ENCODE measurements at regions not wholly inside any gene's neighbourhood (a gene's known extent, or its start where the extent isn't known, plus 50 kb on each side); places are given as distances from the start of the nearest gene placed in this dataset.

- H3K27ac ChIP-seq: peak overlapping the region; percentile 85
- no peak for TF ChIP-seq CTCF (conservative IDR thresholded peaks at IDR 0.05)
Observed at GRCh38 chr15:85910834-85911233, 116.1 kb upstream of the KLHL25 start.

- no peak for TF ChIP-seq CTCF (conservative IDR thresholded peaks at IDR 0.05)
- no peak overlapping the region for H3K27ac ChIP-seq
Observed at GRCh38 chr15:85913461-85913860, 118.7 kb upstream of the KLHL25 start.

GRCh38 chr15:85920956-85921355 is 126.2 kb upstream of the KLHL25 start:
- no peak overlapping the region for H3K27ac ChIP-seq
- TF ChIP-seq CTCF (conservative IDR thresholded peaks at IDR 0.05): no peak

- H3K27ac ChIP-seq: no peak overlapping the region
- TF ChIP-seq CTCF (conservative IDR thresholded peaks at IDR 0.05): no peak
Observed at GRCh38 chr15:85924088-85924487, 129.4 kb upstream of the KLHL25 start.

GRCh38 chr15:85925649-85926237 is 131.0 kb upstream of the KLHL25 start:
- H3K27ac ChIP-seq: no peak overlapping the region; the same call in 1 of the 2 replicates
- TF ChIP-seq CTCF (conservative IDR thresholded peaks at IDR 0.05): no peak

- H3K27ac ChIP-seq: no peak overlapping the region
- no peak for TF ChIP-seq CTCF (conservative IDR thresholded peaks at IDR 0.05)
Observed at GRCh38 chr15:85926834-85927233, 132.1 kb upstream of the KLHL25 start.

GRCh38 chr15:85927931-85928537 is 133.3 kb upstream of the KLHL25 start:
- H3K27ac ChIP-seq: no peak overlapping the region
- no peak for TF ChIP-seq CTCF (conservative IDR thresholded peaks at IDR 0.05)
